ENCODE measurements at regions not wholly inside any gene's neighbourhood (a gene's known extent, or its start where the extent isn't known, plus 50 kb on each side); places are given as distances from the start of the nearest gene placed in this dataset.

GRCh38 chrX:13933352-13933751 lies 96.3 kb downstream of the GEMIN8 start:
- no peak for TF ChIP-seq CTCF (IDR thresholded peaks at IDR 0.05; ENCODE audit: low read depth, low read length)
- in situ Hi-C loops (cut with HindIII; ENCODE audit: low sequenced_read_pairs), result no loop called here
- no peak overlapping the region for H3K4me3 ChIP-seq (ENCODE audit: low read depth, low read length)
- DNase-seq (ENCODE audit: low read depth, low spot score), result no peak

GRCh38 chrX:13932416-13932815 lies 97.3 kb downstream of the GEMIN8 start:
- no peak for TF ChIP-seq CTCF (IDR thresholded peaks at IDR 0.05; ENCODE audit: low read depth, low read length)

GRCh38 chrX:13927175-13927574 lies 102.5 kb downstream of the GEMIN8 start:
- no peak for TF ChIP-seq CTCF (IDR thresholded peaks at IDR 0.05; ENCODE audit: low read depth, low read length)
- in situ Hi-C loops (cut with HindIII; ENCODE audit: low sequenced_read_pairs), result no loop called here
- no peak overlapping the region for H3K4me3 ChIP-seq (ENCODE audit: low read depth, low read length)
- no peak for DNase-seq (ENCODE audit: low read depth, low spot score)

More at GRCh38 chrX:13932416-13932815, 97.3 kb downstream of the GEMIN8 start:
- DNase-seq (ENCODE audit: low read depth, low spot score), result no peak
- no peak overlapping the region for H3K4me3 ChIP-seq (ENCODE audit: low read depth, low read length)
- in situ Hi-C loops (cut with HindIII; ENCODE audit: low sequenced_read_pairs), result no loop called here

GRCh38 chrX:13923845-13924244 lies 105.8 kb downstream of the GEMIN8 start:
- H3K4me3 ChIP-seq (ENCODE audit: low read depth, low read length), result no peak overlapping the region
- DNase-seq (ENCODE audit: low read depth, low spot score), result no peak
- no peak for TF ChIP-seq CTCF (IDR thresholded peaks at IDR 0.05; ENCODE audit: low read depth, low read length)
- in situ Hi-C loops (cut with HindIII; ENCODE audit: low sequenced_read_pairs), result no loop called here

GRCh38 chrX:13923289-13923688 lies 106.4 kb upstream of the GPM6B start:
- in situ Hi-C loops (cut with HindIII; ENCODE audit: low sequenced_read_pairs), result no loop called here
- no peak for DNase-seq (ENCODE audit: low read depth, low spot score)
- TF ChIP-seq CTCF (IDR thresholded peaks at IDR 0.05; ENCODE audit: low read depth, low read length), result no peak
- no peak overlapping the region for H3K4me3 ChIP-seq (ENCODE audit: low read depth, low read length)

- no peak overlapping the region for H3K4me3 ChIP-seq (ENCODE audit: low read depth, low read length)
- no peak for TF ChIP-seq CTCF (IDR thresholded peaks at IDR 0.05; ENCODE audit: low read depth, low read length)
- in situ Hi-C loops (cut with HindIII; ENCODE audit: low sequenced_read_pairs), result no loop called here
- no peak for DNase-seq (ENCODE audit: low read depth, low spot score)
Measured at GRCh38 chrX:13917507-13917906, 100.6 kb upstream of the GPM6B start.

- H3K4me3 ChIP-seq (ENCODE audit: low read depth, low read length), result no peak overlapping the region
- peak; percentile 57 for DNase-seq (ENCODE audit: low read depth, low spot score)
- in situ Hi-C loops (cut with HindIII; ENCODE audit: low sequenced_read_pairs), result no loop called here
- no peak for TF ChIP-seq CTCF (IDR thresholded peaks at IDR 0.05; ENCODE audit: low read depth, low read length)
Measured at GRCh38 chrX:13911586-13911985, 94.7 kb upstream of the GPM6B start.

Measured in astrocyte of the spinal cord (primary cell).